A673 (cell line): ENCODE measurements at regions not wholly inside any gene's neighbourhood (a gene's known extent, or its start where the extent isn't known, plus 50 kb on each side); places are given as distances from the start of the nearest gene placed in this dataset.

Source experiments
- BruUV-seq: library from RNA; stranded (reverse); fragments of 400-500 nt; replicated peaks from 2 replicates; lab custom pipeline; 2021; lab: Mats Ljungman, UMichigan
- CTCF ChIA-PET: fragments of 300-600 bp; sonication (Branson Sonifier 250); formaldehyde crosslinking; loops from one replicate; lab custom pipeline; 2022; ENCODE audit warnings: antibody characterized with exemption; lab: Charles Lee
- POLR2A ChIA-PET: fragments of 300-600 bp; sonication (Branson Sonifier 250); formaldehyde crosslinking; loops from one replicate; lab custom pipeline; 2022; ENCODE audit warnings: antibody characterized with exemption; ENCODE audit not compliant: low non-redundant PET; lab: Charles Lee
- DNase-seq: peaks from one replicate; pipeline ENCODE4 v3.0.0-alpha.2; 2015; ENCODE audit warnings: low spot score
- H3K27ac ChIP-seq: fragments of 200-600 bp; sonication (generic); 2 replicates; pipeline ENCODE4 v1.5.1; 2016; ENCODE audit warnings: mixed run types, low read depth, mild to moderate bottlenecking, mixed read lengths, antibody characterized with exemption, low read length; ENCODE audit not compliant: poor library complexity, severe bottlenecking
- H3K27me3 ChIP-seq: fragments of 200-600 bp; sonication (generic); replicated peaks from 2 replicates; pipeline ENCODE4 v1.6.1; 2017; ENCODE audit warnings: mixed run types, low read depth, mild to moderate bottlenecking, mixed read lengths, antibody characterized with exemption, low read length; ENCODE audit not compliant: insufficient read depth, poor library complexity
- H3K36me3 ChIP-seq: fragments of 200-600 bp; sonication (generic); 2 replicates; pipeline ENCODE4 v1.6.1; 2016; ENCODE audit warnings: mixed run types, mild to moderate bottlenecking, mixed read lengths, antibody characterized with exemption, low read length; ENCODE audit not compliant: insufficient read depth, poor library complexity, severe bottlenecking
- H3K4me1 ChIP-seq: fragments of 200-600 bp; sonication (generic); 2 replicates; pipeline ENCODE4 v1.6.1; 2017; ENCODE audit warnings: mixed run types, mild to moderate bottlenecking, mixed read lengths, antibody characterized with exemption, low read length; ENCODE audit not compliant: insufficient read depth, poor library complexity, severe bottlenecking
- H3K4me3 ChIP-seq: fragments of 200-600 bp; sonication (generic); 2 replicates; pipeline ENCODE4 v1.5.1; 2016; ENCODE audit warnings: low read depth, mixed run types, mild to moderate bottlenecking, mixed read lengths, low read length; ENCODE audit not compliant: poor library complexity, severe bottlenecking
- H3K9me3 ChIP-seq: fragments of 200-600 bp; sonication (generic); 2 replicates; pipeline ENCODE4 v1.6.1; 2016; ENCODE audit warnings: mixed run types, low read depth, mild to moderate bottlenecking, mixed read lengths, antibody characterized with exemption, low read length; ENCODE audit not compliant: poor library complexity, severe bottlenecking
- CTCF ChIP-seq: fragments of 300-800, 200-600 bp; sonication (generic); conservative IDR thresholded peaks from 2 replicates; pipeline ENCODE4 v1.5.1; 2017; ENCODE audit warnings: low read depth, mild to moderate bottlenecking, antibody characterized with exemption, low read length, moderate library complexity, mixed read lengths
- EZH2 ChIP-seq: fragments of 200-600 bp; sonication (generic); IDR thresholded peaks from 2 replicates; pipeline ENCODE4 v1.6.1; 2017; ENCODE audit warnings: borderline replicate concordance, low read depth, mild to moderate bottlenecking, mixed read lengths, antibody characterized with exemption, low read length; ENCODE audit not compliant: poor library complexity, severe bottlenecking
- intact Hi-C: fragments of 100-400 bp; cut with micrococcal nuclease; formaldehyde crosslinking; loops from one replicate; pipeline ENCODE4 v1.10.0; 2022; ENCODE audit not compliant: unreplicated experiment

GRCh38 chr14:93862265-93862664, 64.9 kb upstream of the FAM181A start:
- ChIA-PET CTCF (no interaction called here), POLR2A (interaction anchor here (0.6 kb wide), 1 partner anchor 321 kb away, joined by 3 read pairs; no protein-coding TSS in a partner anchor)
- no peak overlapping the region for H3K4me3 ChIP-seq
- peaks cover 12% of the 10 kb centered on the region for H3K4me1 ChIP-seq
- TF ChIP-seq CTCF (no peak), EZH2 (no peak)
- no peaks in the 10 kb centered on the region for H3K36me3 ChIP-seq
- no peak overlapping the region for H3K27ac ChIP-seq
- BruUV-seq: no TSS peak
- intact Hi-C loops: no loop called here
- H3K9me3 ChIP-seq: no peaks in the 10 kb centered on the region
- no peak for DNase-seq
- H3K27me3 ChIP-seq: peaks cover 25% of the 10 kb centered on the region

- BruUV-seq: no TSS peak
- intact Hi-C loops: no loop called here
- CTCF ChIA-PET: no interaction called here
- POLR2A ChIA-PET: no interaction called here
- TF ChIP-seq EZH2 (no peak), CTCF (no peak)
- no peak overlapping the region for H3K27ac ChIP-seq
- peaks cover 14% of the 10 kb centered on the region for H3K4me1 ChIP-seq
- peaks cover 21% of the 10 kb centered on the region for H3K27me3 ChIP-seq
- no peaks in the 10 kb centered on the region for H3K9me3 ChIP-seq
- H3K36me3 ChIP-seq: no peaks in the 10 kb centered on the region
- no peak for DNase-seq
- H3K4me3 ChIP-seq: no peak overlapping the region
Observed at GRCh38 chr14:93861836-93862235, 65.3 kb upstream of the FAM181A start.

GRCh38 chr14:93859957-93860356, 67.2 kb upstream of the FAM181A start:
- intact Hi-C loops: no loop called here
- H3K27ac ChIP-seq: no peak overlapping the region
- peak; percentile 46 for DNase-seq
- H3K36me3 ChIP-seq: no peaks in the 10 kb centered on the region
- no peaks in the 10 kb centered on the region for H3K9me3 ChIP-seq
- ChIA-PET POLR2A (no interaction called here), CTCF (no interaction called here)
- H3K27me3 ChIP-seq: peaks cover 9% of the 10 kb centered on the region
- no TSS peak for BruUV-seq
- TF ChIP-seq EZH2 (no peak), CTCF (no peak)
- peaks cover 14% of the 10 kb centered on the region for H3K4me1 ChIP-seq
- no peak overlapping the region for H3K4me3 ChIP-seq
